CD4-positive, alpha-beta T cell treated with Interleukin-6 for 4 hours (primary cell): ENCODE measurements at regions not wholly inside any gene's neighbourhood (a gene's known extent, or its start where the extent isn't known, plus 50 kb on each side); places are given as distances from the start of the nearest gene placed in this dataset.

ENCODE experiments used
- DNase-seq: peaks from one replicate; pipeline ENCODE4 v3.0.0-alpha.2; 2020; ENCODE audit warnings: mixed read lengths

DNA sequence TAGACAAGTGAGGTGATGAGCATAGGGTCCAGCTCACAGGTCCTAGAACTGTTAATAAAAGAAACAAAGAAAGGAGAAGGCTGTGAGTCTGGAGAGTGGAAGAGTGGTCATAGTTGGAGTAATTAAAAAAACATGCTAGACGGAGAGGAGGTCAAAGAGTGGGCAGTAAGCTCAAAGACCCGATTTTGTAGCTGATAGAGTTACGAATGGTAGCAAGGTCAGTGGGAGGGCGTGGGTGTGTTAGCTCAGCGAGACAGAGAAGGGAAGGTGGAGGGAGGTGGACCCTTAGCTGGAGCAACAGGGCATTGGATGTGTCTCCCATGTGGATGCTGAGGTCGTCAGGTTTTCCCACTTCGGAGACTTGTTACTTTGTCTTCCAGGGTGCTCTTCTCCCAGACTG is 431.7 kb downstream of the CDH26 start:
- no peak for DNase-seq

DNA sequence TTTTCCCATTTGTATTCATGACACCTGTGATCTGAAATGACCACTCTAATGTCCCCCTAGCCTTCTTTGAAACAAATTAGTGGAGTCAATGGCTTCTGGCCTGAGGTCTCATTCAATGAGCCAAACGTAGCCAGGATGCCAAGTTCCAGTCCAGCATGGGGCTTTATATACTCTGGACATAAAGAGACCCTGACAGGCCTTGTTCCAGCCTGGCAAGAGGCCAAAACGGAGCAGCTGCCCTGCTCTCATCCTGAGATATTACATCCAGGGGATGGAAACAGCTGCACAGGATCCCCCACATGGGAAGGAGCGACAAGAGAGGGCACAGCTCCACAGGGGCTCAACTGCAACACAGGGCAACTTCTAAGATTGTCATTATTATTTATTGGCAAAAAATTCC is 437.8 kb downstream of the CDH26 start:
- no peak for DNase-seq

DNA sequence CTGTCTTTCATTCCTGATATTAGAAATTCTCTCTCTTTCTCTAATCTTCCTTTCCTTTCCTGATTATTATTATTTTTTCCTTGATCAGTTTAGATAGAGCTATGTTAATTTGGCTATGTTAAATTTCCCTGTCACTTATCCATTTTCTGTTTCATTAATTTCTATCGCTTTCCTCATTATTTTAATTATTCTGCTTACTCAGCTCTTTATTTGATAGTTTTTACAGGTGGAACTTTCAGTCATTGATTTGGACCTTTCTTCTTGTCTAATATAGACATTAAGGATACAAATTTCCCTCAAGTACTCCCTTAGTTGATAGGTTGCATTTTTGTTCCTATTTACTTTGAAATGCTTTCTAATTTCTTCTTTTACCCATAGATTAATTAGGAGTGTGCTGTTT is 442.3 kb downstream of the CDH26 start:
- DNase-seq, result no peak

DNA sequence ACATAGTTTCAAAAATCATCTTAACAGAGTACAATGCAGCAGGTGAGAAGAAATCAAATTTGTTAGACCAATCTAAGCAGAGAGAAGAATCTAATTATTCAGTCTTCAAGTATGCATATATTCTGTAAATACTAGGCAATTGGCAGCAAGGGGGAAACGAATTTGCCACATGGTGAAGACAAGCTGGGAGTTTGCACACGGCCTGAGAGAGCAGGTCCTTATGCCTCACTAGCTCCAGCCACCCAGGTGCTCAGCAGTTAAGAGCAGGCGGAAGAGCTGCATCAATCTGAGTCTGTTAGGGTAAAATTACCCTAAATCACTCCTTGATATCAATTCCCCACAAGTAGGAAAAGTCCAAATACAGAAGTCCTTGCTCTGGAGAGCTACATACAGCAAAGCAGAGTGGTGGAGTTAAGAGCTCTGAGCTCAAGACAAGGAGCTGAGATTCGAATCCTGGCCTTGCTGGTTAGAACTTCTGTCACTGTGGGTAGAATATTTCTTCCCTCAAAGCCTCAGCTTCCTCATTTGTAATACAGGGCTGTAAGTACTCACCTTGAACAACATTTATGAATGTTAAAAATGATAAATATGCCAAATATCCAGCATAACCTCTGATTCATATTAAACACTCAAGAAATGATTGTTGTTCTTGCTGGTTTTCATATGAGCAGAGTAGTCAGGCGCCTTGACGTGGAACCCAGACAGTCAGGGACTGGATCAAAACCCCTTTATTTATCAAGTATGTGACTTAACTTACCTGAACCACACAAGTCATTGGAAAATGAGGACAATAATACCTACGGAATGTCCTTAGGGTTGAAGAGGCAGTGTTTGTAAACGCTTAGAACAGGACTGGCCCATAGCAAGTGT is 444.2 kb downstream of the CDH26 start:
- DNase-seq, result no peak

DNA sequence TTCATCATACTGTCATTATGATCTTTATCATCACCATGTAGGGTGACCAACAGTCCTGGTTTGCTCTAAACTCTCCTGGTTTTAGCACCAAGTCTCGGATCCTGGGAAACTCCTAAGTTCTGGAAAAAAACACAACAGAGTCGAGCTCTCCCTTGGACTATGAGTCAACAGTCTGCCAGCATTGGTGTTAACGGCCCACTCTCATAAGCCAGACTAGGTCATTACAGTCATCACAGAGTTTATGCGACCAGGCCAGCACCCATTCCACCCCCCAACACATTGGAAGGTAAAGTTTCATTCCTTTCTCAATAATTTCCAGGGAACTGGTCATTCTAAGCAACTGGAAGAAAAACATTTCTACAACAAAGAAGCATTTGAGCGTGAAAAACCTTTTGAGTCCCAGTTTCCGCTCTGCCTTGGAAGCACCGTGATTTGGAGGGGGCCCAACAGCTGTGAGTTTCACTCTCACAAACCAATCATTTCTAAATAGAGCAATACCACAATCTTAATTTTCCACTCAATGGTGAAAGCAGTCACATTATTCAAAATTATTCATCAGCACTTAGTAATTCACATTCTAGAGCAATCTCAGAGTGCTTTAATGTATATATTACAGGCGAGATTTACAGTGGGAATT is 445.0 kb downstream of the CDH26 start:
- no peak for DNase-seq

DNA sequence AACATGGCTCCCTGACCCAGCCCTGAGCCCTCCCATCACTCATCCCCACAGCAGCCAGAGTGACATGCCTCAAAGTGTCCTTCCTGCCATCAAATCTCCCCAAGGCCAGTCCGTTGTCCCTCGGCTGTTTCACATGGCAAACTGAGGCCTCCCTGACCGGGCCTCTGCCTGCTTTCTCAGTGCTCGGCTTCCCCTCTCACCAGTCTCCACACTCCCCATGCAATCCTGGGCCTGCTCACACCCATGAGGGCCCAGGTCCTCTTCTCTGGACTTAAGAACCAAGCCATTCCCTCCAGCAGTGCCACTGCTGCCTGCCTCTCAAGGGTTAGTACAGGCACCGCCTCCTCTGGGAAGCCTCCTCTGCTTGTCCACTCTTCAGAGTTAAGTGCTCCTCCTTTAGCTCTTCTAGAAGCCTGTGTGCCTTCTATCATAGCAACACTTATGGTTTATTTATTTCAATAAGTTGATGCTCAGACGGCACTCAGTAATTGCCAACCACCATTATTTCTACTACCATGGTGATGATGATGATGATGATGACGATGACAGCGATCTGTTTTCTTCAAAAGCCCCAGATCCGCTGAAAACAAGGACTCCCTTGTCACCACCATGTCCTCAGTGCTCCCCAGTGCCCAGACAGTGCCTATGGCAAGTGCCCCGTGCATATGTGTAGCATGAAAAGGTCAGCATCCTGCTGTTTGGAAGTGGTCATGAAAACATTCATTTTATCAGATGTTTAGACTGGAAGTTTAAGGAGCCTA is 449.0 kb downstream of the CDH26 start:
- no peak for DNase-seq

DNA sequence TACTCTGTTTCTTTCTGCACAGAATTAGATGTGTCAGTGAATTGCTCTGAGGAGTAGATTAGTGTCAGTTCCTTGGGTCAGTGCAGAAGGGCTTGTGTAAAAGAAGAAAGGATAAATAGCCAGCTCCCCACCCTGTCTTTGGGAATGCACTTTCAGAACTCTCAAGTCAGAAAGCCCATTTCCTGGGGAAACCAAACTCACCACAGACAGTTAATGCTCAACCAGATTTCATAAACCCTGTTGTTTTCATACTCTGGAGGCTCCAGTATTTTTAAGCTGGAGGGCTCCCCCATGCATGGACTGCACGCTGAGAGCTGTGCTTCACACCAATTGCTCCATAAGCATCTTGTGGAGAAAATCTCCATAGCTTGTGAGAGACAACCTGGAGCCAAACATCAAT is 449.7 kb downstream of the CDH26 start:
- DNase-seq, result no peak

DNA sequence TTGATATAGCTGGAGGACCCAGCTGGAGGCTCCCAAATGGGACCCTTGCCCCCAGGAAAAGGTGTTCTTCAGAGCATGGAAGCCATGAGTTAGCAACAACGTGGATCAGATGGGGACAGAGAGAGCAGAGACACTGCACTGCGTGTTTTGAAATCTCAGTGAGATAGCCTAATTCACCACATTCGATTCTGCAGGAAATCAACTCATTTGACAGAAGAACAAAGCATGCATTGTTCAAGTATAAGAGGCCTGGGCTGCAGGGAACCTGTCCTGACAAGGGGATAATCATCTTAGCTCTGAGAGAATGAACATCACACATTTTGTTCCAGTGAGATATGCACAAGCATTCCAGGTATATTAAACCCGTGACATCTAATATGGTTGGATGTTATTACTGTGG is 450.2 kb downstream of the CDH26 start:
- no peak for DNase-seq

DNA sequence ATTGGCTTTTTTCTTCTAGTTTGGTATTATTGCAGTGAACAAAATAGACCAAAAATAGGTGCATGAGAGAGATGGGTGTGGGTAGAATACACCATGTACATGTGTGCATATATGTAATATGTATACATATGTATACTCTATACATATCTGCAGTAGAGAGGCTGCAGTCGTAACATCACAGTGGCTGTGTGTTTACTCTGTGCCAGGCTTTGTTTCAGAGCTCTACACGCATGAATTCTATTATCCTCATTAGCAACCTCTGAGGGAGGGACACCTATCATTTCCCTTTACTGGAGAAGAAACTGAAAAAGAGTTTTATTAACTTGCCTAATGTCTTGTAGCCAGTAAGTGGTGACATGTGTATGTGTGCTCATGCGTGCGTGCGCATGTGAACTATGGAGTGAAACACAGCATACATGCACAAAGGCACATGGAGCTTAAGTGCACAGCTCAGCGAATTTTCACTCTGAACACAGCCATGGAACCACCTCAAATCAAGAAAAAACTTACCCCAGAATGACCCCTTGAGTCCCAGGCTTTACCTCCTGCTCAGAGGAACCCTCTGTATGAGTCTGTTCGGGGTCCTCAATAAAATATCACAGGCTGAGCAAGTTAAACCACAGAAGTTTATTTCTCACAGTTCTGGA is 452.5 kb downstream of the CDH26 start:
- no peak for DNase-seq

DNA sequence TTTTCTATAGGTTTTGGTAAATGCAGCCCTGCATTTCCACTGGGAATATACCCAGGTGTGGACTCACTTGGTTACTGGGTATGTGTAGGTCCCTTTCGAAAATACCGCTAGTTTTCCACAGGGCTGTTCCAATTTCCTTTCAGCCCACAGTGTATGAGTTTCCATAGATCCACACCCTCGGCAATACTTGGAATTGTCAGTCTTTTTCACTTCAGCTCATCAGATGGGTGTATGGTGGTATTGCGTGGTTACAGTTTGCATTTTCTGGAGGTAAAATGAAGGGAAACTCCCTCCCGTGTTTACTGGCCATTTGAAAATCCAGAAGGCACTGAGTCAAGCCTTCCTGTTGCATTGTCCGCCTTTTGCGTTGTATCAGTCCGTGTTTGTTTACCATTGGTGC is 453.6 kb downstream of the CDH26 start:
- DNase-seq, result no peak

DNA sequence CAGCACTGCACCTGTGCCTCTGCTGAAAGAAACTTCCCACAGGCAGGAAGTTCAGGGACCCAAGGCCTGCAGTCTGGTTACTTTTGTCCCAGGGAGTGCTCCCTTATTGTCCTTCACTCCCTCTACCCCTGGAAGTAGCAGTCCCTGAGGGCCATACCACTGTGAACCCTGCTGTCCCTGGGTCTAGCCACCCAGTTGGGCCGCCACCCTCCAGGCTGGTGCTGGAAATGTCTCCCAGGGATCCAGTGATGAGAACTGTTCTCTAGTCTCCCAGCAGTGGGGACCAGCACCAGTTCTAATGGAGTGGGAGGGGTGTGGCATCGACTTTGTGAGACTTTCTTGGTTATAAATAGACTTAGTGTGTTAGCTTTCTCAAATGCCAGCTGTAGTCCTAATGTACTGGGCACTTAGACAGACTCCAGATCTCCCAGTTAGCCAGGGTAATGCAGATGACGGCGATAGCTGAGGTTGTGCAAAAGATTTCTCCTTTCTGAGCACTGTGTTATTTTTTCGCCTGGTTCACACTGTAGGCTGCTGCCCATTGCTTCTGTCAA is 462.5 kb downstream of the CDH26 start:
- DNase-seq, result no peak

DNA sequence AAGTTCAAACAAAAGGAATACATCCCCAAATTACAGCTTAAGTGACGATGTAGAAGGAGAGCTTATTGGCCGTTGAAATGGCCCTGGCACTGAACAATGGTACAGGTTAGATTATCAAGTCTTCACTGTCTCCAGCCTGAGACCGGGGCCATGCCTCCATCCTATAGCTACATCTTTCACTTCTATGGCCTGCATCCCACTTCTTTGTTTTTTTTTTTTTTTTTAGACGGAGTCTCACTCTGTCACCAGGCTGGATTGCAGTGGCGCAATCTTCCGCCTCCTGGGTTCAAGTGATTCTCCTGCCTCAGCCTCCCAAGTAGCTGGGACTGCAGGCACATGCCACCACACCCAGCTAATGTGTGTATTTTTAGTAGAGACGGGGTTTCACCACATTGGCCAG is 464.6 kb downstream of the CDH26 start:
- no peak for DNase-seq

DNA sequence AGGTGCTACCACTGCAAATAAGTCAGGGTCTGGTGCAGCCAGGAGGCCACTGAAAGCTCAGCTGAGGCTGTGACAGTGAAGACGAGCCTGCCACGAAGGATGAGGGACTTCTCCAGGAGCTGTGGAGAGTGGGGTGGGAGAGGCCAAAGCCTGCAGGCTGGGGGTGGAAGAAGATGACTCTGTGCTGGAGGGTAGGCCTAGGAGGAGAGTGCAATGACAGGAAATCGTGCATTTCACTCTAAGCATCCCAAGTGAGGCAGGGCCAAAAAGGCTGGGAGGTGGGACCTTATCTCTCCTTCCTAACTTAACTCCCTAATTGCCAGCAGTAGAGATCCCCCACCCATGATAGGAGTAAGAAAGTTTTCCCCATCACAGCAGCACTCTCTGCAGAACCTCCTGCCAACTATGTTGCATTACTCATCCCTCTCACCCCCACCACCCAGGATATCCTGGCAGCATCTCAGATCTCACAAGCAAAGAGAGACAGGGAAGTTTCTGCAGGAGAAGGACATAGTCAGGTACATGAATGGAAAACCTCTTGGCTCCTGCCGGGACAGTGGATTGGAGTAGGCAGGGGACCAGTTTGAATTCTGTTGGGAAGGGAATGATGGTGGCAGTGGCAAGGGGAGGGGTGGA is 466.2 kb downstream of the CDH26 start:
- no peak for DNase-seq

DNA sequence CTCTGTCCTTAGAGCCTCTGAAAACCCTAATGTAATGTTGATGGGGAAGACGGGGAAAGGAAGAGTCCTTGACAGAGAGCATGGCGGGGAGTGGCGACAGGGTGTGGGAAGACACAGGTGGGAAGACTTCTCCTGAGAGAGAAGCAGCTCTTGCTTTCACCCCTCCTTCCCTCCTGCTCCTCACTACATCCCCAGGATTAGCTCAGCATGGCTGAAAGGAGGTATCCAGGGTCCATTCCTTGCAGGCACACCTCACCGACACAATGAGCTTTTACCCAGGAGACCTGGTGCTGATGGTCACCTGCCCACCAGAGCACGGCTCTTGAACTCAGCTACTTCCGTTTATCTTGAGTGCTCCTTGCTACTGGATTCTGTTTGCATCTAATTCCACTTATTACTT is 469.3 kb downstream of the CDH26 start:
- no peak for DNase-seq

DNA sequence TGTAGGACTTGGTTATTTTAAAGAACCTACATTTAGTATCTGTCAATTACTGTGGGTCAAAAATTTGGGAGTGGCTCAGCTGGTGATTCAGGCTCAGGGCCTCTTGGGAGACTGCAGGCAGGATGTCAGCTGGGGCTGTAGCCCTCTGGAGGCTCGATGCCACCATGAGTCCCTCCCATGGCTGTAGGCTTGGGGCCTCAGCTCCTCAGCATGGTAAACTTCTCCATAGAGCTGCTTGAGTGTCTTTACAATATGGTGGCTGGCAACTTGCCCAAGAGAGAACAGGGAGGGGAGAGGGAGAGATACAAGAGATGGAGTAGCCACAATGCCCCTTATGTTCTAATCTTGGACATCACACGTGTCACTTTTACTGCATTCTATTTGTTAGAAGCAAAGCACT is 470.4 kb downstream of the CDH26 start:
- DNase-seq, result no peak

DNA sequence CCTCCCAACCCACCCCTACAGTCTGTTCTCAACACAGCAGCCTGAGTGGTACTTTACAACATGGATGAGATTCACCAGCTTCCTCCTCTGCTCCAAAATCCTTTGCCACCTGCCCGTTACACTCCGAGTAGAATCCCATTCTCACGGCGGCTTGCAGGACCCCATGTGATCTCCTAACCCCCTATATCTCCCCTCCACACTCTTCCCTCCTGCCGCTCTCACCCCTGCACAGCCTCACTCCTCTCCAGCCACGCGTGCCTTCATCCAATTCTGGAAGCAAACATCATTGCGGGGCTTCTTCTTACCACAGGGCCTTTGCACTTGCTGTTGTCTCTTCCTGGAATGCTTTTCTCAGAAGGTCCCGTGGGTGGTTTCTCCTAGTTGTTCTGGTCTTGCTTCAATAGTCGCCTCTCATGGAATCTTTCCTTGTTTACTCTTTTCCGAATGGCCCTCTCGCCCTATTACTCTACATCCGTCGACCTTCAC is 472.3 kb downstream of the CDH26 start:
- DNase-seq, result no peak

DNA sequence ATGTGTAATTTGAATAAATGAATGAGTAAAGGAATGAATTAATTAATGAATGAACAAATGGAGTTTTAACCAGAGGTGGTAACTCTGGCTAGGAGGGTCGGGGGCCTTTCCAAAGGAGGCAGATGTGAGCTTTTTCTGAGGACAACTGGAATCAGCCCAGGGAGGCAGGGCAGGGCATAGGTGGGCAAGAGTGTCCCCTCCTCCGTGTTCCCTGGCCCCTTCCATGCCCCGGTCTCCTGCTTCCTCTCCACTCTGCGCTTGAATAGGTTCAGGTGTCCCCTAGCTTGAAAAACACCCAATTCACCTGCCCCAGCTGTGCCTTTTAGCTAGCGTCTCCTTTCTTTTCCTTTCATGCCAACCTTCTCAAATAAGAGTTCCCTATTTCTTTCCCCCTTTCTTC is 473.1 kb downstream of the CDH26 start:
- no peak for DNase-seq

DNA sequence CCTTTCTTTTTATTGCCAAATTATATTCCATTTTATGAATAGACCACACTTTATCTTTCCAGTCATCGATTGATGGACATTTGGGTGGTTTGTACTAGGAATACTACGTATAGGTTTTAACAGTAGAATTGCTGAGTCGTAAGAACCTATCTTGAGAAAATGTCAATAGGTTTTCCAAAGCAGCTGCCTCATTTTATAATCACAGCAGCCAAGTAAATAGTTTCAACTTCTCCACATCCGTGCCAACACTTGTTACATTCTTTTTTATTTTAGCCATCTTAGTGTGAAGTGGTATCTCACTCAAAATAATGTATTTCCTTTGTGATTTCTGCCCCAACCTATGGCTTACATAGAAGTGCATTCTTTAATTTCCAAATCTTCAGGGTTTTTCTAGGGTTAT is 479.2 kb downstream of the CDH26 start:
- DNase-seq, result no peak

DNA sequence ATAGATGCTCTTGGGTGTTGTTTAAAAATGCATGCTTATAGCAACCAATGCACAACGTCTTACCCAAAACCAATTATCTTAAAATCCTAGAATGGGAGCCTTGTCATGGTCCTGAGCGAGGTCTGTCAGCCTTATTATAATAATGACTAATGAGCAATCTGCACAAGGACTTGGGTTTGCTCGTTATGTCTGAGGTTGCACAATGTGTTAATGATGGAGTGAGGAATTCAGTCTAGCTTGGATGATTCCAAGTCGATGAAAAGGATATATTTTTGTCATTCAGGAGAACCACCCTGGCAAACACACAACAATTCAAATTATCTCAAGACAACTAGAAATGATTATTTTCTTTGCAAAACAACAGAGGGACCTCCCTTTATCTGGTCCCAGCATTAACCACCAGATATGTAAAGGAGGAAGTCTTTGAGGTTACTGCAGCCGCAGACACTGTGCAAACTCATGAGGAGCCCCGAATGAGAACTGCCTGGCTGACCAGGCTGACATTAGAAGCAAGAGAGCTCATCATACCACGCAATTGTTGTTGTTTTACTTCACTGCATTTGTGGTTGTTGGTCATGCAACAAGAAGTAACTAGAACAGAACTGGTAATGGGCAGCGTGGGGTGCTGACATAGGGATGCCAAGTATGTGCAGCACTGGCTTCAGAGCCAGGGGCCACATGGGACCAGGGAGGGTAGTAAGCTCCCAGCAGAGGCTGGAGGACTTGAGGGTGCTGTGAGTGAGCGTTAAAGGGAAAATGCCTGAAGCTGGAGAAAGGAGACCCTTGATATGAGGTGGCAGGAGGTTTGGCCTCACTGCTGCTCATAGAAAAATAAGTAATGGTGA is 488.3 kb downstream of the CDH26 start:
- no peak for DNase-seq

DNA sequence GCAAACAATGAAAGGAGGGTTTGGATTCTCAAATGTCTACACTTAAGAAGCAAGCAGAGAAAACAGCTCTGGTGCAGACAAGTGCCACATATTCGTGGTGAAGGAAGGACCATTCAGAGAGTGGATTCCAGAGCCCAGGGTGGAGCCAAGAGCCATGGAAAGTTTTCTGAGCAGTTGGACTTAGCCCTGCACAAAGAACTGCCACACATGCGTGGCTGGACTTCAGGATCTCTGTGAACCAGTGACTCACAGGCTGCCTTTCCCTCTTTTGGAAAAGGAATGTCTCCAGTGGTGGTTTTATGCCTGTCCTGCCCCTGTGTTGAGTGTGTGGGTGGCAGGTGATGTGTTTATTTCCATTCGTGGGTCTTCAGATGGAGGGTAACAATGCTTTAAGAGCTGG is 489.5 kb downstream of the CDH26 start:
- no peak for DNase-seq
